Activated CD4-positive, alpha-beta memory T cell treated with anti-CD3 and anti-CD28 coated beads for 36 hours (primary cell): ENCODE measurements at regions not wholly inside any gene's neighbourhood (a gene's known extent, or its start where the extent isn't known, plus 50 kb on each side); places are given as distances from the start of the nearest gene placed in this dataset.

Experiments used
- CTCF ChIA-PET: fragments of 350-600 bp; sonication (Branson Sonifier 250); formaldehyde crosslinking; loops from one replicate; lab custom pipeline; 2021; ENCODE audit warnings: antibody characterized with exemption, inconsistent platforms; lab: Charles Lee
- POLR2A ChIA-PET: fragments of 350-600 bp; sonication (Branson Sonifier 250); formaldehyde crosslinking; loops from one replicate; lab custom pipeline; 2021; ENCODE audit warnings: antibody characterized with exemption; lab: Charles Lee
- DNase-seq: peaks from one replicate; pipeline ENCODE4 v3.0.0-alpha.2; 2020
- H3K27ac Mint-ChIP-seq: one replicate; pipeline ENCODE4 v1.8.0; 2021; ENCODE audit warnings: mixed read lengths
- H3K27me3 Mint-ChIP-seq: one replicate; pipeline ENCODE4 v1.8.0; 2021; ENCODE audit warnings: mixed read lengths
- H3K36me3 Mint-ChIP-seq: one replicate; pipeline ENCODE4 v1.8.0; 2021; ENCODE audit warnings: mixed read lengths
- H3K4me1 Mint-ChIP-seq: one replicate; pipeline ENCODE4 v1.8.0; 2021; ENCODE audit warnings: low read depth, mixed read lengths
- H3K4me3 Mint-ChIP-seq: one replicate; pipeline ENCODE4 v1.8.0; 2021; ENCODE audit warnings: mild to moderate bottlenecking, mixed read lengths
- H3K9me3 Mint-ChIP-seq: one replicate; pipeline ENCODE4 v1.8.0; 2021; ENCODE audit warnings: mixed read lengths
- intact Hi-C: fragments of 100-400 bp; cut with micrococcal nuclease; formaldehyde crosslinking; loops from one replicate; pipeline ENCODE4 v1.15.1; 2023

GRCh38 chr4:177001271-177002175 lies 208.8 kb upstream of the VEGFC start:
- H3K36me3 Mint-ChIP-seq = no peaks in the 10 kb centered on the region
- H3K9me3 Mint-ChIP-seq = no peaks in the 10 kb centered on the region
- POLR2A ChIA-PET = no interaction called here
- CTCF ChIA-PET = no interaction called here
- no peak overlapping the region for H3K27ac Mint-ChIP-seq
- intact Hi-C loops = no loop called here
- no peak for DNase-seq
- no peak overlapping the region for H3K4me3 Mint-ChIP-seq
- H3K4me1 Mint-ChIP-seq = no peaks in the 10 kb centered on the region
- no peaks in the 10 kb centered on the region for H3K27me3 Mint-ChIP-seq

- ChIA-PET CTCF (no interaction called here), POLR2A (no interaction called here)
- H3K27ac Mint-ChIP-seq = no peak overlapping the region
- intact Hi-C loops = no loop called here
- no peaks in the 10 kb centered on the region for H3K9me3 Mint-ChIP-seq
- H3K27me3 Mint-ChIP-seq = no peaks in the 10 kb centered on the region
- H3K36me3 Mint-ChIP-seq = no peaks in the 10 kb centered on the region
- H3K4me1 Mint-ChIP-seq = no peaks in the 10 kb centered on the region
- no peak for DNase-seq
- no peak overlapping the region for H3K4me3 Mint-ChIP-seq
Observed at GRCh38 chr4:177005674-177006230, 213.0 kb upstream of the VEGFC start.

GRCh38 chr4:177006331-177006730 lies 213.6 kb upstream of the VEGFC start:
- Mint-ChIP-seq H3K27ac (no peak overlapping the region), H3K4me1 (no peaks in the 10 kb centered on the region), H3K9me3 (no peaks in the 10 kb centered on the region), H3K36me3 (no peaks in the 10 kb centered on the region), H3K27me3 (no peaks in the 10 kb centered on the region), H3K4me3 (no peak overlapping the region)
- DNase-seq = no peak
- POLR2A ChIA-PET = no interaction called here
- CTCF ChIA-PET = no interaction called here
- intact Hi-C loops = no loop called here

GRCh38 chr4:177008071-177008835 lies 215.5 kb upstream of the VEGFC start:
- ChIA-PET POLR2A (no interaction called here), CTCF (no interaction called here)
- Mint-ChIP-seq H3K4me3 (no peak overlapping the region), H3K27ac (no peak overlapping the region), H3K4me1 (no peaks in the 10 kb centered on the region), H3K9me3 (peaks cover 9% of the 10 kb centered on the region), H3K27me3 (no peaks in the 10 kb centered on the region), H3K36me3 (no peaks in the 10 kb centered on the region)
- intact Hi-C loops = no loop called here
- no peak for DNase-seq

GRCh38 chr4:177008836-177009501 lies 216.2 kb upstream of the VEGFC start:
- no peaks in the 10 kb centered on the region for H3K4me1 Mint-ChIP-seq
- H3K4me3 Mint-ChIP-seq = no peak overlapping the region
- DNase-seq = no peak
- CTCF ChIA-PET = no interaction called here
- intact Hi-C loops = no loop called here
- no peaks in the 10 kb centered on the region for H3K27me3 Mint-ChIP-seq
- no peak overlapping the region for H3K27ac Mint-ChIP-seq
- H3K36me3 Mint-ChIP-seq = no peaks in the 10 kb centered on the region
- H3K9me3 Mint-ChIP-seq = peaks cover 17% of the 10 kb centered on the region
- POLR2A ChIA-PET = no interaction called here

GRCh38 chr4:177010418-177010817 lies 217.7 kb upstream of the VEGFC start:
- no peaks in the 10 kb centered on the region for H3K27me3 Mint-ChIP-seq
- CTCF ChIA-PET = no interaction called here
- no peak for DNase-seq
- no peak overlapping the region for H3K27ac Mint-ChIP-seq
- intact Hi-C loops = no loop called here
- POLR2A ChIA-PET = no interaction called here
- H3K4me3 Mint-ChIP-seq = no peak overlapping the region
- no peaks in the 10 kb centered on the region for H3K4me1 Mint-ChIP-seq
- peaks cover 17% of the 10 kb centered on the region for H3K9me3 Mint-ChIP-seq
- H3K36me3 Mint-ChIP-seq = no peaks in the 10 kb centered on the region

GRCh38 chr4:177012918-177013545 lies 220.3 kb upstream of the VEGFC start:
- Mint-ChIP-seq H3K36me3 (no peaks in the 10 kb centered on the region), H3K27me3 (no peaks in the 10 kb centered on the region), H3K4me3 (no peak overlapping the region), H3K4me1 (no peaks in the 10 kb centered on the region), H3K27ac (no peak overlapping the region), H3K9me3 (peaks cover 19% of the 10 kb centered on the region)
- ChIA-PET POLR2A (interaction anchor here (0.6 kb wide), 1 partner anchor 715 kb away, joined by 6 read pairs; no protein-coding TSS in a partner anchor), CTCF (interaction anchor here (1.1 kb wide), 1 partner anchor 34 kb away, joined by 4 read pairs; no protein-coding TSS in a partner anchor)
- intact Hi-C loops = no loop called here
- no peak for DNase-seq

- DNase-seq = no peak
- H3K9me3 Mint-ChIP-seq = peaks cover 34% of the 10 kb centered on the region
- H3K27ac Mint-ChIP-seq = no peak overlapping the region
- ChIA-PET POLR2A (no interaction called here), CTCF (no interaction called here)
- no peaks in the 10 kb centered on the region for H3K36me3 Mint-ChIP-seq
- H3K4me3 Mint-ChIP-seq = no peak overlapping the region
- no peaks in the 10 kb centered on the region for H3K4me1 Mint-ChIP-seq
- H3K27me3 Mint-ChIP-seq = no peaks in the 10 kb centered on the region
- intact Hi-C loops = no loop called here
Observed at GRCh38 chr4:177016541-177017141, 223.9 kb upstream of the VEGFC start.

- CTCF ChIA-PET = no interaction called here
- H3K4me3 Mint-ChIP-seq = no peak overlapping the region
- intact Hi-C loops = no loop called here
- H3K4me1 Mint-ChIP-seq = no peaks in the 10 kb centered on the region
- H3K9me3 Mint-ChIP-seq = peaks cover 30% of the 10 kb centered on the region
- DNase-seq = no peak
- POLR2A ChIA-PET = no interaction called here
- H3K27me3 Mint-ChIP-seq = no peaks in the 10 kb centered on the region
- no peak overlapping the region for H3K27ac Mint-ChIP-seq
- no peaks in the 10 kb centered on the region for H3K36me3 Mint-ChIP-seq
Observed at GRCh38 chr4:177023951-177024350, 231.2 kb upstream of the VEGFC start.

GRCh38 chr4:177032341-177032740 lies 239.6 kb upstream of the VEGFC start:
- Mint-ChIP-seq H3K4me1 (no peaks in the 10 kb centered on the region), H3K9me3 (no peaks in the 10 kb centered on the region), H3K27me3 (peaks cover under 1% of the 10 kb centered on the region), H3K27ac (no peak overlapping the region), H3K36me3 (no peaks in the 10 kb centered on the region), H3K4me3 (no peak overlapping the region)
- no peak for DNase-seq
- intact Hi-C loops = no loop called here
- ChIA-PET POLR2A (no interaction called here), CTCF (interaction anchor here (3.1 kb wide), 1 partner anchor 15 kb away, joined by 10 read pairs; no protein-coding TSS in a partner anchor)

- H3K4me1 Mint-ChIP-seq = no peaks in the 10 kb centered on the region
- ChIA-PET CTCF (interaction anchor here (3.1 kb wide), 1 partner anchor 15 kb away, joined by 10 read pairs; no protein-coding TSS in a partner anchor), POLR2A (no interaction called here)
- DNase-seq = no peak
- no peaks in the 10 kb centered on the region for H3K9me3 Mint-ChIP-seq
- no peak overlapping the region for H3K27ac Mint-ChIP-seq
- H3K27me3 Mint-ChIP-seq = peaks cover 3% of the 10 kb centered on the region
- intact Hi-C loops = no loop called here
- H3K4me3 Mint-ChIP-seq = no peak overlapping the region
- no peaks in the 10 kb centered on the region for H3K36me3 Mint-ChIP-seq
Observed at GRCh38 chr4:177033135-177033534, 240.4 kb upstream of the VEGFC start.
